SK-N-SH treated with all-trans-retinoic acid at 6 μM for 48 hours (cell line): ENCODE measurements at regions not wholly inside any gene's neighbourhood (a gene's known extent, or its start where the extent isn't known, plus 50 kb on each side); places are given as distances from the start of the nearest gene placed in this dataset.

Experiments
- ATAC-seq: fragments of 200-7000 bp; cut with Tn5 transposase; 3 replicates; pipeline ENCODE4 v1.9.1; 2020; ENCODE audit warnings: mild to moderate bottlenecking, moderate library complexity
- ARNTL ChIP-seq: fragments of 450-650 bp; formaldehyde crosslinking; IDR thresholded peaks from 2 replicates; pipeline ENCODE4 v1.5.0; 2020; ENCODE audit warnings: low read depth, mild to moderate bottlenecking, moderate library complexity, borderline replicate concordance
- CSDC2 ChIP-seq: fragments of 250-450 bp; sonication (Bioruptor Pico); IDR thresholded peaks from 2 replicates; pipeline ENCODE4 v1.5.0; 2020; ENCODE audit warnings: mild to moderate bottlenecking, moderate library complexity
- CSRNP3 ChIP-seq: fragments of 250-450 bp; sonication (Bioruptor Pico); IDR thresholded peaks from 2 replicates; pipeline ENCODE4 v1.5.1; 2021; ENCODE audit warnings: mild to moderate bottlenecking, moderate library complexity
- ESRRG ChIP-seq: fragments of 250-450 bp; sonication (Bioruptor Pico); IDR thresholded peaks from 2 replicates; pipeline ENCODE4 v1.6.1; 2021; ENCODE audit warnings: mild to moderate bottlenecking
- GLIS3 ChIP-seq: fragments of 250-450 bp; sonication (Bioruptor Pico); IDR thresholded peaks from 2 replicates; pipeline ENCODE4 v1.5.0; 2020; ENCODE audit warnings: mild to moderate bottlenecking, moderate library complexity
- ISL1 ChIP-seq: fragments of 250-450 bp; sonication (Bioruptor Pico); IDR thresholded peaks from 2 replicates; pipeline ENCODE4 v2.1.2; 2022; ENCODE audit warnings: mild to moderate bottlenecking, moderate library complexity
- OSR1 ChIP-seq: fragments of 250-450 bp; sonication (Bioruptor Pico); IDR thresholded peaks from 2 replicates; pipeline ENCODE4 v1.8.0; 2022; ENCODE audit warnings: moderate library complexity, mild to moderate bottlenecking, inconsistent platforms
- PPARA ChIP-seq: fragments of 250-450 bp; sonication (Bioruptor Pico); IDR thresholded peaks from 2 replicates; pipeline ENCODE4 v1.5.0; 2020; ENCODE audit warnings: mild to moderate bottlenecking, borderline replicate concordance
- RARB ChIP-seq: fragments of 250-450 bp; sonication (Bioruptor Pico); IDR thresholded peaks from 2 replicates; pipeline ENCODE4 v1.8.0; 2021; ENCODE audit warnings: mild to moderate bottlenecking, moderate library complexity
- SNAI2 ChIP-seq: fragments of 250-450 bp; sonication (Bioruptor Pico); IDR thresholded peaks from 2 replicates; pipeline ENCODE4 v1.5.0; 2020; ENCODE audit warnings: mild to moderate bottlenecking, moderate library complexity
- TCF4 ChIP-seq: fragments of 250-450 bp; sonication (Bioruptor Pico); IDR thresholded peaks from 2 replicates; pipeline ENCODE4 v1.8.0; 2021; ENCODE audit warnings: mild to moderate bottlenecking, moderate library complexity, borderline replicate concordance
- TOX ChIP-seq: fragments of 250-450 bp; sonication (Bioruptor Pico); IDR thresholded peaks from 2 replicates; pipeline ENCODE4 v1.8.0; 2021; ENCODE audit warnings: mild to moderate bottlenecking, moderate library complexity, borderline replicate concordance
- TSHZ2 ChIP-seq: fragments of 250-450 bp; sonication (Bioruptor Pico); IDR thresholded peaks from 2 replicates; pipeline ENCODE4 v1.5.0; 2020; ENCODE audit warnings: mild to moderate bottlenecking, moderate library complexity
- ZC3H10 ChIP-seq: fragments of 250-450 bp; sonication (Bioruptor Pico); IDR thresholded peaks from 2 replicates; pipeline ENCODE4 v1.5.1; 2021; ENCODE audit warnings: mild to moderate bottlenecking, moderate library complexity
- ZFP3 ChIP-seq: fragments of 250-450 bp; sonication (Bioruptor Pico); IDR thresholded peaks from 2 replicates; pipeline ENCODE4 v1.5.0; 2020; ENCODE audit warnings: mild to moderate bottlenecking, moderate library complexity
- ZFP30 ChIP-seq: fragments of 450-650 bp; formaldehyde crosslinking; IDR thresholded peaks from 2 replicates; pipeline ENCODE4 v1.5.0; 2022; ENCODE audit warnings: mild to moderate bottlenecking, moderate library complexity
- ZNF565 ChIP-seq: fragments of 450-650 bp; formaldehyde crosslinking; conservative IDR thresholded peaks from 2 replicates; pipeline ENCODE4 v1.5.0; 2020; ENCODE audit warnings: low read depth, mild to moderate bottlenecking, moderate library complexity
- ZNF70 ChIP-seq: fragments of 450-650 bp; formaldehyde crosslinking; IDR thresholded peaks from 2 replicates; pipeline ENCODE4 v1.5.0; 2020; ENCODE audit warnings: mild to moderate bottlenecking, moderate library complexity
- ZNF8 ChIP-seq: fragments of 450-650 bp; formaldehyde crosslinking; IDR thresholded peaks from 2 replicates; pipeline ENCODE4 v1.5.0; 2020; ENCODE audit warnings: mild to moderate bottlenecking, moderate library complexity

- no peak for ATAC-seq
- TF ChIP-seq GLIS3: no peak
- no peak for TF ChIP-seq SNAI2 (CRISPR knock-in tag)
- TF ChIP-seq PPARA (CRISPR knock-in tag): no peak
- no peak for TF ChIP-seq ZNF70 (CRISPR knock-in tag)
- no peak for TF ChIP-seq ESRRG
- no peak for TF ChIP-seq RARB (CRISPR knock-in tag)
- no peak for TF ChIP-seq CSRNP3
- TF ChIP-seq ZC3H10 (CRISPR knock-in tag): no peak
- no peak for TF ChIP-seq TCF4 (CRISPR knock-in tag)
These were observed 74.3 kb upstream of the TMEM18 start for GRCh38 chr2:751474-751873.

- TF ChIP-seq CSRNP3 (no peak), ZFP30 (CRISPR knock-in tag) (no peak), RARB (CRISPR knock-in tag) (no peak), TSHZ2 (CRISPR knock-in tag) (no peak), TOX (CRISPR knock-in tag) (no peak), ISL1 (CRISPR knock-in tag) (no peak), TCF4 (CRISPR knock-in tag) (no peak)
- no peak for ATAC-seq
These were observed 73.4 kb upstream of the TMEM18 start for GRCh38 chr2:750628-751027.

- ATAC-seq: no peak
- no peak for TF ChIP-seq ZFP30 (CRISPR knock-in tag)
- TF ChIP-seq TSHZ2 (CRISPR knock-in tag): no peak
- TF ChIP-seq ZC3H10 (CRISPR knock-in tag): no peak
- no peak for TF ChIP-seq ZFP3 (CRISPR knock-in tag)
- no peak for TF ChIP-seq PPARA (CRISPR knock-in tag)
- no peak for TF ChIP-seq ARNTL (CRISPR knock-in tag)
- no peak for TF ChIP-seq CSDC2 (CRISPR knock-in tag)
- no peak for TF ChIP-seq RARB (CRISPR knock-in tag)
- no peak for TF ChIP-seq ISL1 (CRISPR knock-in tag)
- no peak for TF ChIP-seq ZNF565 (CRISPR knock-in tag)
- no peak for TF ChIP-seq OSR1 (CRISPR knock-in tag)
These were observed 70.7 kb upstream of the TMEM18 start for GRCh38 chr2:747762-748351.

GRCh38 chr2:746697-747096 is 69.5 kb upstream of the TMEM18 start:
- TF ChIP-seq ZNF8 (CRISPR knock-in tag) (no peak), ISL1 (CRISPR knock-in tag) (no peak), TCF4 (CRISPR knock-in tag) (peak; percentile 22; the same call in 1 of the 2 replicates)
- no peak for ATAC-seq
